Neural crest cell (in vitro differentiated cells): ENCODE measurements at regions not wholly inside any gene's neighbourhood (a gene's known extent, or its start where the extent isn't known, plus 50 kb on each side); places are given as distances from the start of the nearest gene placed in this dataset.

ENCODE experiments used
- DNase-seq: peaks from one replicate; pipeline ENCODE4 v3.0.0; 2021; ENCODE audit warnings: low read depth, mixed read lengths, low spot score
- H3K27ac Mint-ChIP-seq: one replicate; pipeline ENCODE4 v1.8.0; 2021; ENCODE audit warnings: mild to moderate bottlenecking, mixed read lengths; ENCODE audit not compliant: unreplicated experiment
- H3K27me3 Mint-ChIP-seq: 2 replicates; pipeline ENCODE4 v1.8.0; 2021; ENCODE audit warnings: low read depth, mild to moderate bottlenecking, mixed read lengths
- H3K36me3 Mint-ChIP-seq: 2 replicates; pipeline ENCODE4 v1.8.0; 2021; ENCODE audit warnings: low read depth, mild to moderate bottlenecking, mixed read lengths
- H3K4me1 Mint-ChIP-seq: 2 replicates; pipeline ENCODE4 v1.8.0; 2021; ENCODE audit warnings: mixed read lengths
- H3K4me3 Mint-ChIP-seq: one replicate; pipeline ENCODE4 v1.8.0; 2021; ENCODE audit warnings: mild to moderate bottlenecking, mixed read lengths
- H3K9me3 Mint-ChIP-seq: 2 replicates; pipeline ENCODE4 v1.8.0; 2021; ENCODE audit warnings: mixed read lengths
- CTCF ChIP-seq: fragments of 200-600 bp; sonication (generic); conservative IDR thresholded peaks from 2 replicates; pipeline ENCODE4 v1.5.0; 2021; ENCODE audit warnings: antibody characterized with exemption, mild to moderate bottlenecking

GRCh38 chr7:51977913-51978312 lies 661.3 kb upstream of the COBL start:
- H3K4me3 Mint-ChIP-seq, result no peak overlapping the region
- TF ChIP-seq CTCF, result no peak
- peaks cover 7% of the 10 kb centered on the region for H3K4me1 Mint-ChIP-seq
- H3K27ac Mint-ChIP-seq, result no peak overlapping the region
- H3K27me3 Mint-ChIP-seq, result no peaks in the 10 kb centered on the region
- no peak for DNase-seq
- H3K36me3 Mint-ChIP-seq, result no peaks in the 10 kb centered on the region
- no peaks in the 10 kb centered on the region for H3K9me3 Mint-ChIP-seq

GRCh38 chr7:51973939-51974338 lies 657.3 kb upstream of the COBL start:
- H3K4me3 Mint-ChIP-seq, result no peak overlapping the region
- no peak for DNase-seq
- TF ChIP-seq CTCF, result no peak
- no peak overlapping the region for H3K27ac Mint-ChIP-seq
- H3K4me1 Mint-ChIP-seq, result no peaks in the 10 kb centered on the region
- H3K9me3 Mint-ChIP-seq, result peaks cover 2% of the 10 kb centered on the region
- H3K27me3 Mint-ChIP-seq, result no peaks in the 10 kb centered on the region
- H3K36me3 Mint-ChIP-seq, result no peaks in the 10 kb centered on the region

- no peak for TF ChIP-seq CTCF
- Mint-ChIP-seq H3K4me1 (no peaks in the 10 kb centered on the region), H3K27ac (no peak overlapping the region), H3K36me3 (no peaks in the 10 kb centered on the region), H3K9me3 (peaks cover 2% of the 10 kb centered on the region), H3K27me3 (no peaks in the 10 kb centered on the region), H3K4me3 (no peak overlapping the region)
- DNase-seq, result no peak
Observed at GRCh38 chr7:51973071-51973470, 656.5 kb upstream of the COBL start.

- peaks cover 2% of the 10 kb centered on the region for H3K9me3 Mint-ChIP-seq
- H3K4me1 Mint-ChIP-seq, result no peaks in the 10 kb centered on the region
- DNase-seq, result no peak
- H3K27ac Mint-ChIP-seq, result no peak overlapping the region
- no peak for TF ChIP-seq CTCF
- H3K27me3 Mint-ChIP-seq, result no peaks in the 10 kb centered on the region
- no peaks in the 10 kb centered on the region for H3K36me3 Mint-ChIP-seq
- H3K4me3 Mint-ChIP-seq, result no peak overlapping the region
Observed at GRCh38 chr7:51970961-51971665, 654.5 kb upstream of the COBL start.

GRCh38 chr7:51968461-51968860 lies 651.9 kb upstream of the COBL start:
- Mint-ChIP-seq H3K27me3 (no peaks in the 10 kb centered on the region), H3K4me3 (no peak overlapping the region), H3K27ac (no peak overlapping the region), H3K9me3 (peaks cover 2% of the 10 kb centered on the region), H3K36me3 (no peaks in the 10 kb centered on the region), H3K4me1 (no peaks in the 10 kb centered on the region)
- no peak for DNase-seq
- no peak for TF ChIP-seq CTCF

- no peak for TF ChIP-seq CTCF
- Mint-ChIP-seq H3K27ac (no peak overlapping the region), H3K4me3 (no peak overlapping the region), H3K9me3 (no peaks in the 10 kb centered on the region), H3K4me1 (no peaks in the 10 kb centered on the region), H3K27me3 (no peaks in the 10 kb centered on the region), H3K36me3 (no peaks in the 10 kb centered on the region)
- DNase-seq, result no peak
Observed at GRCh38 chr7:51965454-51965853, 648.8 kb upstream of the COBL start.
